AG04450 (cell line): ENCODE measurements at regions not wholly inside any gene's neighbourhood (a gene's known extent, or its start where the extent isn't known, plus 50 kb on each side); places are given as distances from the start of the nearest gene placed in this dataset.

Experiments
- CTCF ChIA-PET: fragments of 300-600, 350-600 bp; formaldehyde crosslinking; extraction: SDS; loops from one replicate; lab custom pipeline; 2022; ENCODE audit warnings: antibody characterized with exemption, inconsistent platforms; lab: Charles Lee
- POLR2A ChIA-PET: fragments of 350-600 bp; formaldehyde crosslinking; extraction: SDS; loops from one replicate; lab custom pipeline; 2021; ENCODE audit warnings: antibody characterized with exemption, inconsistent platforms; lab: Yijun Ruan, JAX
- DNase-seq: peaks from one replicate; pipeline ENCODE4 v3.0.0-alpha.2; 2011; ENCODE audit warnings: low read depth, low spot score
- H3K27ac ChIP-seq: one replicate; pipeline ENCODE4 v1.5.1; 2012; ENCODE audit warnings: low read depth, low read length, control low read depth
- H3K27me3 ChIP-seq: one replicate; pipeline ENCODE4 v1.6.0; 2012; ENCODE audit warnings: low read length; ENCODE audit not compliant: control insufficient read depth, insufficient read depth
- H3K4me3 ChIP-seq: 2 replicates; pipeline ENCODE4 v1.5.1; 2011; ENCODE audit warnings: mild to moderate bottlenecking, low read depth, low read length, control low read depth
- H3K9me3 ChIP-seq: 2 replicates; pipeline ENCODE4 v1.5.1; 2012; ENCODE audit warnings: low read length; ENCODE audit not compliant: control insufficient read depth, insufficient read depth
- TF ChIP-seq, protein P1 (sequence below): IDR thresholded peaks from 2 replicates; pipeline ENCODE4 v1.5.1; 2011; ENCODE audit warnings: low read depth, low read length, control low read depth, inconsistent platforms

DNA sequence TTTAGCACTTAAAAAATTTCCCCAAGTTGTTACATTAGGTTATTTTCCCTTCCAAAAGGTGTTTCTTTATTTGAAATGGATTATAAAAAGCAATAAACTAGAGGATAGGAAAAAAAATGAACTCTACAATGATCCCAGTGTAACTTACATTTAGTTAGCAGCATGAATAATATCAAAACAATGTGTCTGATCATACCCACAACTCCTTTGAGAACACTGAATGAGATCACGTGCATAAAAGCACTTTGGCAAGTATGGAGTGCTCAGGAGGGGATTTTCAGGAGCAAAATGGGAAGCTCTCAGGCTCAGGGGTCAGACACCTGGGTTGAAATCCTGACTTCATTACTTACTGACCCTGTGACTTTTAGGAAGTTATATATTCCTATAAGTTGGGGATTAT, 369.7 kb upstream of the PROX1 start:
- TF ChIP-seq, protein P1, sequence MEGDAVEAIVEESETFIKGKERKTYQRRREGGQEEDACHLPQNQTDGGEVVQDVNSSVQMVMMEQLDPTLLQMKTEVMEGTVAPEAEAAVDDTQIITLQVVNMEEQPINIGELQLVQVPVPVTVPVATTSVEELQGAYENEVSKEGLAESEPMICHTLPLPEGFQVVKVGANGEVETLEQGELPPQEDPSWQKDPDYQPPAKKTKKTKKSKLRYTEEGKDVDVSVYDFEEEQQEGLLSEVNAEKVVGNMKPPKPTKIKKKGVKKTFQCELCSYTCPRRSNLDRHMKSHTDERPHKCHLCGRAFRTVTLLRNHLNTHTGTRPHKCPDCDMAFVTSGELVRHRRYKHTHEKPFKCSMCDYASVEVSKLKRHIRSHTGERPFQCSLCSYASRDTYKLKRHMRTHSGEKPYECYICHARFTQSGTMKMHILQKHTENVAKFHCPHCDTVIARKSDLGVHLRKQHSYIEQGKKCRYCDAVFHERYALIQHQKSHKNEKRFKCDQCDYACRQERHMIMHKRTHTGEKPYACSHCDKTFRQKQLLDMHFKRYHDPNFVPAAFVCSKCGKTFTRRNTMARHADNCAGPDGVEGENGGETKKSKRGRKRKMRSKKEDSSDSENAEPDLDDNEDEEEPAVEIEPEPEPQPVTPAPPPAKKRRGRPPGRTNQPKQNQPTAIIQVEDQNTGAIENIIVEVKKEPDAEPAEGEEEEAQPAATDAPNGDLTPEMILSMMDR, result no peak
- CTCF ChIA-PET, result no interaction called here
- Histone ChIP-seq H3K4me3 (no peak overlapping the region), H3K9me3 (peaks cover 9% of the 10 kb centered on the region), H3K27ac (no peak overlapping the region), H3K27me3 (no peaks in the 10 kb centered on the region)
- DNase-seq, result no peak
- POLR2A ChIA-PET, result no interaction called here

DNA sequence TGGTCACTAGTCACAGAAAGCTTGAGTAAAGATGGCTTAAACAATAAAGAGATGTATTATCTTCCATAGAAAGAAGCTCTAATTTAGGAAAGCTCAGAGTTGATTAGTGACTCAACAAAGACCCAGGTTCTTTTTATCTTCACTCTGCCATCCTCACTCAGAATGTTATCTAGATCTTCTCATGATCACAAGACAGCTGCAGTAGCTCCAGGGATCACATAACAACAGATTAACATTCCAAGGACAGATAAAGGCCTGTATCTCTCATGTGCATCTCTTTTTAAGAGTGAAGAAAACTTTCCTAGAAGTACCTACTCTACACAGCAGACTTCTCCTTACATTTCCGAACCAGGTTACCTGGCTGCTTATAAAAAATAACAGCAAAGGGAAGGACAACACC, 368.7 kb upstream of the PROX1 start:
- TF ChIP-seq, protein P1, result no peak
- no peak for DNase-seq
- Histone ChIP-seq H3K9me3 (peaks cover 14% of the 10 kb centered on the region), H3K27ac (no peak overlapping the region), H3K4me3 (no peak overlapping the region), H3K27me3 (no peaks in the 10 kb centered on the region)
- ChIA-PET POLR2A (no interaction called here), CTCF (no interaction called here)

DNA sequence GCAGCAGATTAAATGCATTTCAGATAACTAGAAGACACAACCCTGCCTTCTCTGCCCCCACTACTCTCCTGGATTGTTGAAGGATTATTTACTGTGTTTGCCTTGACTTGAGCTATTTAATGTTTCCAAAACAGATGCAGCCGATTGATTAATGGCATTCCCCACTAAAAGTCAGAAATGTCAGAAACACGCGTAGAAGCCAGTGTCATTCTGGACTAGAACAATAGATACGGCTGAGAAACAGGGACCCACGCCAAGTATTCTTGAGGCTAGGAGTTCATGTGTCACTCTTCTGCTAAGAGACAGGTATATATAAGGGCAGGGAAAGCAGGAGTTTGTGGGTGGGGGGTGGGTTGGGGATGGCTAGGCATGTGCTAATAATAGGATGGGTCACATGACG, 366.7 kb upstream of the PROX1 start:
- H3K4me3 ChIP-seq, result no peak overlapping the region
- no peaks in the 10 kb centered on the region for H3K27me3 ChIP-seq
- CTCF ChIA-PET, result no interaction called here
- H3K9me3 ChIP-seq, result peaks cover 13% of the 10 kb centered on the region
- no peak for DNase-seq
- TF ChIP-seq, protein P1, result no peak
- no peak overlapping the region for H3K27ac ChIP-seq
- POLR2A ChIA-PET, result no interaction called here

DNA sequence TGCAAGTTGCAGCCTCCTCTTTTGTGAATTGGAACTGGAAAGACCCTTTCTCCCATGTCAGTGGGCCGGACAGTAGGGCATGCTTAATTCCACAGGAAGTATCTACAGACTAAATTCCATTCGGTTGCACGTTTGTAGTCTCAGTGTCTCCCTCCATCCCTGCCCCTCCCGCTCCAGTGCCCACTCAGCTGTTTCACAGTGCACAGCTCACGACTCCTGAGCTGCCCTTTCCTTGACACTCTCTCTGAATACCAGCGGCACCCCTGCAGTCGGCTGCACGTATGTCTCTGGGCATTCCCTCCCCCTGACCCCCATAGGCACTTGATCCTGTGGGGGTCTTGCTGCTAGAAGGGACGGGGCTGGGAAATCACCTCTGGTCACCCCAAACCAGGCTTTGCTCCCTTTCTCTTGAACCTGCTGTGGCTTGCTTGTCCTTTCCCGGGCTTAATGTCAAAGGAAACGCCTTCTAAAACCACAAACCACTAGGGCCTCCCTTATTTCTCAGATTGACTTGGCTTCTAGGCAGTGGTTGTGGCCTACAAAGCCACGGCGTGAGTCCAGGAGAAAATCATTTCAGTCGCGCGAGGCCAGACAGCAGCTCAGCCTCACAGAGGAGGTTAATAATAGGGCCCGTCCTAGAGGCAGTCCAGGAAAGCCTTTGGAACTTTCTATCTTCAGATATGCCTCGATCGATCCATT, 365.3 kb upstream of the PROX1 start:
- TF ChIP-seq, protein P1, result no peak
- no peak for DNase-seq
- no peak overlapping the region for H3K27ac ChIP-seq
- no peaks in the 10 kb centered on the region for H3K27me3 ChIP-seq
- H3K4me3 ChIP-seq, result no peak overlapping the region
- CTCF ChIA-PET, result no interaction called here
- H3K9me3 ChIP-seq, result peaks cover 10% of the 10 kb centered on the region
- POLR2A ChIA-PET, result no interaction called here

DNA sequence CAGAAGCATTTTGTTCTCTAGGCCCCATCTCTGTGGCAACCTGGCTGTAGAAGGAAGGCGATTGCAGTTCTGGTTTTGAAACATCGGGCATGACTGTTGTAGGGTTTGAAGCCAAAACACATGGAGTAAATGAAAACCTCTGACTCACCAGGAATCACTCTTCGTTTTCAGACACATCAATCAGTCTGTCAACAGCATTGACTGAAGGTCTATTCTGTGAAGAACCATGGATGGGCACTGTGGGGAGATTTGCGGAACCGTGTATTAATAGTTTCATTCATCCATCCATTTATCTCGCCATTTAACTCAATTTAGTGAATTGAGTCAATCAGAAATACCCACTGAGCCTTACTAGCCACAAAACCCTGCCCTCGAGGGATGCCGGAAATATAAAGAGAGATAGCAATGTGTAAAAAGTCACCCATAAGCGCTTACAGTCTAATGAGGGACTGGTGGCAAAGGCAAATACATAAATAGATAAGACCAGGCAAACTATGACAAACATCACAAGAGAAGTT, 364.6 kb upstream of the PROX1 start:
- DNase-seq, result no peak
- Histone ChIP-seq H3K9me3 (peaks cover 10% of the 10 kb centered on the region), H3K4me3 (no peak overlapping the region), H3K27ac (no peak overlapping the region), H3K27me3 (no peaks in the 10 kb centered on the region)
- CTCF ChIA-PET, result no interaction called here
- POLR2A ChIA-PET, result no interaction called here
- TF ChIP-seq, protein P1, result no peak
